ENCODE measurements at regions not wholly inside any gene's neighbourhood (a gene's known extent, or its start where the extent isn't known, plus 50 kb on each side); places are given as distances from the start of the nearest gene placed in this dataset.

GRCh38 chr5:89758146-89758545 lies 651.4 kb downstream of the CETN3 start:
- no peaks in the 10 kb centered on the region for H3K4me1 Mint-ChIP-seq

DNA sequence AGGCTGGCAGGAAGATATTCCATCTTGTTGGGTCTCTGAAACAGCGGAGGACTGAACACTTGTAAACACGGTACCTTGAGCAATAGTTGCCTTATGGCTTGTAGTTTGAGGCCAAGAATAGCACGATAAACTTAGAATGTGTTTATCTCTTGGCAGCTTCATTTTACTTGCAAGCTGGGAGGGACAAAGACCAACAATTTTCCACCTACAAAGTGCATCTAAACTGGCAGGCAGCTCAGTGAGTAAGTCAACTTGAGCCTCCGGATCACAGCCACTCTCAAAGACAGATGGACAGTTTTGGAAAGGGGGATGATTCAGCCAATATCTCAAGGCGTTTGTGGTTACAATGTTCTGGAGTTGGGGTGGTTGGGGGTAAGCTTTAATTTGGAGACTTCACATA lies 652.6 kb downstream of the CETN3 start:
- no peaks in the 10 kb centered on the region for H3K9me3 Mint-ChIP-seq
- H3K27me3 Mint-ChIP-seq: no peaks in the 10 kb centered on the region
- no peaks in the 10 kb centered on the region for H3K4me1 Mint-ChIP-seq
- no peak overlapping the region for H3K27ac Mint-ChIP-seq
- no peaks in the 10 kb centered on the region for H3K36me3 Mint-ChIP-seq
- H3K4me3 Mint-ChIP-seq: no peak overlapping the region
- no peak for DNase-seq

More at GRCh38 chr5:89758146-89758545, 651.4 kb downstream of the CETN3 start:
- DNase-seq: no peak
- H3K27ac Mint-ChIP-seq: no peak overlapping the region
- H3K4me3 Mint-ChIP-seq: no peak overlapping the region
- no peaks in the 10 kb centered on the region for H3K36me3 Mint-ChIP-seq
- H3K9me3 Mint-ChIP-seq: peaks cover 2% of the 10 kb centered on the region
- H3K27me3 Mint-ChIP-seq: no peaks in the 10 kb centered on the region

GRCh38 chr5:89755024-89755423 lies 654.5 kb downstream of the CETN3 start:
- H3K36me3 Mint-ChIP-seq: no peaks in the 10 kb centered on the region
- no peak overlapping the region for H3K4me3 Mint-ChIP-seq
- H3K4me1 Mint-ChIP-seq: no peaks in the 10 kb centered on the region
- H3K9me3 Mint-ChIP-seq: no peaks in the 10 kb centered on the region
- H3K27me3 Mint-ChIP-seq: no peaks in the 10 kb centered on the region
- no peak for DNase-seq
- no peak overlapping the region for H3K27ac Mint-ChIP-seq

- Mint-ChIP-seq H3K27me3 (no peaks in the 10 kb centered on the region), H3K9me3 (no peaks in the 10 kb centered on the region), H3K4me1 (no peaks in the 10 kb centered on the region), H3K27ac (no peak overlapping the region), H3K4me3 (no peak overlapping the region), H3K36me3 (no peaks in the 10 kb centered on the region)
- DNase-seq: no peak
Measured at GRCh38 chr5:89735082-89735481, 674.5 kb downstream of the CETN3 start.

- Mint-ChIP-seq H3K27ac (no peak overlapping the region), H3K36me3 (no peaks in the 10 kb centered on the region), H3K4me3 (no peak overlapping the region), H3K4me1 (no peaks in the 10 kb centered on the region), H3K9me3 (no peaks in the 10 kb centered on the region), H3K27me3 (no peaks in the 10 kb centered on the region)
- DNase-seq: no peak
Measured at GRCh38 chr5:89733772-89734171, 675.8 kb downstream of the CETN3 start.

GRCh38 chr5:89729623-89730301 lies 679.8 kb downstream of the CETN3 start:
- no peaks in the 10 kb centered on the region for H3K9me3 Mint-ChIP-seq
- no peak overlapping the region for H3K27ac Mint-ChIP-seq
- H3K36me3 Mint-ChIP-seq: no peaks in the 10 kb centered on the region
- H3K27me3 Mint-ChIP-seq: no peaks in the 10 kb centered on the region
- no peaks in the 10 kb centered on the region for H3K4me1 Mint-ChIP-seq
- no peak for DNase-seq
- H3K4me3 Mint-ChIP-seq: no peak overlapping the region

DNA sequence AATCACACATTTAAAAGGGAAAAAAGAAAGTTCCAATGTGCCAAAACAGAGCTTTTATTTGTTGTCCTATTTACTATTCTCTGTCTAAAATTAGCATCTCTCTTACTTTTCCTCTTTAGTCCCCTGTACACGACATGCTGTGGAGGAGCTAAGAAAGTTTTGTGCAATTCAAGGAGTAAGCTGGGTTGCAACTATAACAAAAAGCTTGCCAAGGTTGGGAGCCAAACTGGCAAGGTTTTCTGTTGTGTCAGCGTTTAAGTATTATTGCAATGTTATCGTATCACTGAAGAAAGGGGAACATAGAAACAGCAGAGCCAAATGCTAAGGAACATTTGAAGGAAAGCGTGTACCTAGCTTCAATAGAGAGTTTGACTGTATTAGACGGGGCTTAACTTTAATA lies 680.8 kb downstream of the CETN3 start:
- no peak for DNase-seq
- Mint-ChIP-seq H3K27me3 (no peaks in the 10 kb centered on the region), H3K4me3 (no peak overlapping the region), H3K27ac (no peak overlapping the region), H3K9me3 (no peaks in the 10 kb centered on the region), H3K36me3 (no peaks in the 10 kb centered on the region), H3K4me1 (no peaks in the 10 kb centered on the region)

DNA sequence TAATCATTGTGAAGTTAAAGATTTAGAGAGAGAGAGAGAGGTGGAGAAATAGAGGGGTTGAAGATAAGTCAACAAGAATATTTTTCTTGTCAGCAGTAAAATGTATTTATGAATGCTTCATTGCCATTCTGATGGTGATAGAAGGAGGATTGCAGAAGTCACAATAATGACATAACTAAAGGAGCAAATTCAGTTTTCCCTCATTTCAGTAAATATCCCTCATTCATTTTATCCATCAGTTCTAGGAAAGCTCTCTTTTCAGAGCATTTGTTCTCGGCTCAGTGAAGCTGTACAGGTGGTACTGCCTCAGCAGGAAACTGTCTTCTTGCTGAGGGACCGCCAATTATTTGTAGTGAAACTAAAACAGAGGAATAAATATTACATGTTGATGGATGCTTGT lies 681.4 kb downstream of the CETN3 start:
- DNase-seq: no peak
- no peaks in the 10 kb centered on the region for H3K27me3 Mint-ChIP-seq
- H3K9me3 Mint-ChIP-seq: no peaks in the 10 kb centered on the region
- no peaks in the 10 kb centered on the region for H3K4me1 Mint-ChIP-seq
- no peaks in the 10 kb centered on the region for H3K36me3 Mint-ChIP-seq
- H3K4me3 Mint-ChIP-seq: no peak overlapping the region
- no peak overlapping the region for H3K27ac Mint-ChIP-seq

GRCh38 chr5:89724379-89725095 lies 685.0 kb downstream of the CETN3 start:
- Mint-ChIP-seq H3K27me3 (no peaks in the 10 kb centered on the region), H3K27ac (no peak overlapping the region), H3K9me3 (no peaks in the 10 kb centered on the region), H3K4me1 (no peaks in the 10 kb centered on the region), H3K4me3 (no peak overlapping the region), H3K36me3 (no peaks in the 10 kb centered on the region)
- no peak for DNase-seq

DNA sequence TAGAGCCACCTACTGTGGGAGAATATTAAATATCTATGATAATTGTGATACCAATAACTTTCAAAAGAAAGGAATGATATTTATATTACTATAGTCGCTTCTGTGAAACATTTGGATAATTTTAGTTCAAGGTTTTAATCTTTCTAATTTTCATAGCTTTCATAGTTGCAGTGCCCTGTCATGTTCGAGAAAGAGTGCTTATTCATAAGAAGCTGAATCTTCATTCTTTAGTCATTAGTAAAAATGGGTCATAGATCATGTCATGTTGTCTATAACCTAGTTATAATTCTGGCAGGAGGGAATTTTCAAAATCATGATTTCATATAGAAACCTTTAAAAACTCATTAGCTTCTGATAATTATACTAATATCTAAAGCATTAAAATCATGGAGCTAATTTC lies 685.6 kb downstream of the CETN3 start:
- H3K4me1 Mint-ChIP-seq: no peaks in the 10 kb centered on the region

DNA sequence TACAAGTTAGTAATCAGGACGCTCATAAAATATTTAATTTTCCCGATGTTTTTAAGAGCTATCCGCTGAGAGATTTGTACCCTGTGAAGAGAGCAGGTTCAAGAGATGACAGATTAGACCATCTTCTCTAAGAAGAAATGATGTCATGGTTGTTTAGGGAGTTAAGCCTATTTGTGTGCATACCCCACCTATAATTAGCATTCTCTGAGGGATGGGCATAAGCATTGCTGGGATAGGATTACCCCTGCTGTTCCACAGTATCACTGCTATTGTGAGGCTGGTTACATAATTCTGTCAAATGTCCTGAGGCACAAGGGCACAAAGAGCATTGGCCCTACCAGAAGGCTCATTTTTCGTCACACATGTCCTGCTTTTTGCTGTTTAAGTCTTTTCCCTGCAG lies 687.0 kb downstream of the CETN3 start:
- Mint-ChIP-seq H3K4me1 (no peaks in the 10 kb centered on the region), H3K4me3 (no peak overlapping the region), H3K36me3 (no peaks in the 10 kb centered on the region), H3K27ac (no peak overlapping the region), H3K27me3 (no peaks in the 10 kb centered on the region), H3K9me3 (no peaks in the 10 kb centered on the region)
- DNase-seq: no peak

More for the DNA sequence above, 685.6 kb downstream of the CETN3 start:
- Mint-ChIP-seq H3K36me3 (no peaks in the 10 kb centered on the region), H3K4me3 (no peak overlapping the region), H3K9me3 (no peaks in the 10 kb centered on the region), H3K27me3 (no peaks in the 10 kb centered on the region), H3K27ac (no peak overlapping the region)
- DNase-seq: no peak

DNA sequence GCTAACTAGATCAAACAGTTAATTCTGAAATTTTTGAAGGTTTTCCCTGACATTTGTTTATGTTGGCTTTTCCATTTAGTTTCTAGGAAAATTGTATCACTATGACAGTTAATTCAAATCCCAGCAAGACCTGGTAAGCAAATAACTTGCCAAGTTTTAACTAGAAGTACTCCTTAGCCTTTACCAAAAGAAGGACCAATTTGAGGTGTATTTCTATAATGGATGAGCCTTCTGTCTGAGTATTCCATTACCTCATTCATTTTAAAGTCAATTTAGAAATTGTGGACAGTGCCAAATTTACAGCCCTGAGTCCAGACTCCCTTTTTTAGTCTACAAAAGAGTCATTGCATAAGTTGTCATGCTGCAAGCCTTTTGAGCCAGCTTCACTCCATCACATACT lies 687.6 kb downstream of the CETN3 start:
- Mint-ChIP-seq H3K36me3 (no peaks in the 10 kb centered on the region), H3K9me3 (no peaks in the 10 kb centered on the region), H3K4me3 (no peak overlapping the region), H3K27ac (no peak overlapping the region), H3K4me1 (no peaks in the 10 kb centered on the region), H3K27me3 (no peaks in the 10 kb centered on the region)
- DNase-seq: no peak

DNA sequence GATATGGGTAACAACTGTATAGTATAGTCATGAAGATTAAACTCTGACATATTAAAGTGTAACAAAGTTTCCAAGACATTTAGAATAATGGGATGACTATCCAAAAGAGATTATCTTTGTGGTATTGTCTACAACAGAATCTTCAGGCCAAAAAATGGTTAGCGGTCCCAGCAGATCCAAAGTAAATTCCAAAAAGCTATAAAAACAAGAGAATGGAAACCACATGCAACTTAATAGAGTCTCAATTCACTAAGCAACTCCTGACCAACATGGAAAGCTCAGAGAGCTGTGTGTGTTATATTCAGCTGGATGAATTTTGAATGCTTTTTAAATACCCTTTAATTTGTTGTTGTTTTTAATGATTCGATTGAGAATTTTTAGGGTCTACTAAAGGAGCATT lies 688.2 kb downstream of the CETN3 start:
- no peak overlapping the region for H3K4me3 Mint-ChIP-seq
- H3K27ac Mint-ChIP-seq: no peak overlapping the region
- no peaks in the 10 kb centered on the region for H3K4me1 Mint-ChIP-seq
- H3K36me3 Mint-ChIP-seq: no peaks in the 10 kb centered on the region
- DNase-seq: no peak
- H3K9me3 Mint-ChIP-seq: no peaks in the 10 kb centered on the region
- no peaks in the 10 kb centered on the region for H3K27me3 Mint-ChIP-seq

- H3K27ac Mint-ChIP-seq: no peak overlapping the region
- H3K4me3 Mint-ChIP-seq: no peak overlapping the region
- H3K36me3 Mint-ChIP-seq: no peaks in the 10 kb centered on the region
- no peaks in the 10 kb centered on the region for H3K27me3 Mint-ChIP-seq
- DNase-seq: no peak
- no peaks in the 10 kb centered on the region for H3K4me1 Mint-ChIP-seq
- H3K9me3 Mint-ChIP-seq: no peaks in the 10 kb centered on the region
Measured at GRCh38 chr5:89712134-89712700, 697.3 kb downstream of the CETN3 start.

DNA sequence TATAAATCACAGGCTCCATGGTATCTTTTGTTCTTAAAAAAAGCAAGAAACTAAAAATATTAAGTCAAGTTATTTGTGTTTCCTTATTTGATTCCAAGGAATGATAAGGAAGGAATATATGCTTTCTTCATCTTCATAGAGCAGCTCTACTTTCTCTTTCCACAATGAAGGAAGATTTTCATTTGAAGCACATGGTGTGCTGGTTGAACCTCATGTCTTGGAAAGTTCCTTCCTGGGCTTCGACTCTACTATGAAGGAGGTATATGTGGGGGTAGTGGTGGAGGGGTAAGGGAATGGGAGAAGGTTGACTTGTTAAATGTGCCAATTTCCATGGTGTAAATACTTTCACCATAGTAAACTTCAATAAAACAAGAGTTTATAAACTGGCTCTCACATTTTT lies 698.0 kb downstream of the CETN3 start:
- Mint-ChIP-seq H3K4me1 (no peaks in the 10 kb centered on the region), H3K4me3 (no peak overlapping the region), H3K27ac (no peak overlapping the region), H3K36me3 (no peaks in the 10 kb centered on the region), H3K9me3 (no peaks in the 10 kb centered on the region), H3K27me3 (no peaks in the 10 kb centered on the region)
- no peak for DNase-seq

DNA sequence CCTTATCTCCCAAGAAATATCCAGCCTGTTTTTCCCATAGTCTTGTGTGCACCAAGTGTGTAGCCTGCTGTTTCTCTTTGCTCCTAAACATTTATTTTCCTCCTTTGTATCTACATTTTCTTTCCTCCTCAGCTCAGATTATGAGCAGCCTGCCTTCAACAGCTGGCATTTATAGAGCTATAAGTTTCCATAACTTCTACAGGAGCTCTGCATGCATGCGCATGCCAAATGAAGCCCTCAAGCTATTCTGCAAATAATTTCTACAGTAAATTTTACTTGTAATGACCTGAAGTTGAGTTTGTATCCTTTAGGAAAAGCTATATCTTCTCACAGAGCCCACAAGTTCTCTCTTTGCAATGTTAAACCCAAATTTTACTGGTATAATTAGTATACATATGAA lies 699.5 kb downstream of the CETN3 start:
- H3K4me1 Mint-ChIP-seq: no peaks in the 10 kb centered on the region
- no peak overlapping the region for H3K4me3 Mint-ChIP-seq
- no peaks in the 10 kb centered on the region for H3K9me3 Mint-ChIP-seq
- H3K27me3 Mint-ChIP-seq: no peaks in the 10 kb centered on the region
- H3K36me3 Mint-ChIP-seq: no peaks in the 10 kb centered on the region
- no peak for DNase-seq
- no peak overlapping the region for H3K27ac Mint-ChIP-seq
